Uterus (tissue), 2 donors: ENCODE measurements at regions not wholly inside any gene's neighbourhood (a gene's known extent, or its start where the extent isn't known, plus 50 kb on each side); places are given as distances from the start of the nearest gene placed in this dataset.

Experiments
- POLR2A ChIP-seq, 2 donors: fragments of 450-650 bp; IDR thresholded peaks; one replicate each; pipeline ENCODE4 v1.6.1; 2016; ENCODE audit warnings: antibody characterized with exemption in 2 of 2, mild to moderate bottlenecking in 1 of 2, moderate library complexity in 1 of 2
- TF ChIP-seq, protein P1 (sequence below), 4 experiments: fragments of 200-600 bp in 2 of 4; fragments of 450-650 bp in 2 of 4; sonication (generic) in 2 of 4; IDR thresholded peaks; one replicate each; pipeline ENCODE4 v1.5.1; 2016 to 2019; ENCODE audit warnings: antibody characterized with exemption in 4 of 4, mild to moderate bottlenecking in 2 of 4, moderate library complexity in 1 of 4

DNA sequence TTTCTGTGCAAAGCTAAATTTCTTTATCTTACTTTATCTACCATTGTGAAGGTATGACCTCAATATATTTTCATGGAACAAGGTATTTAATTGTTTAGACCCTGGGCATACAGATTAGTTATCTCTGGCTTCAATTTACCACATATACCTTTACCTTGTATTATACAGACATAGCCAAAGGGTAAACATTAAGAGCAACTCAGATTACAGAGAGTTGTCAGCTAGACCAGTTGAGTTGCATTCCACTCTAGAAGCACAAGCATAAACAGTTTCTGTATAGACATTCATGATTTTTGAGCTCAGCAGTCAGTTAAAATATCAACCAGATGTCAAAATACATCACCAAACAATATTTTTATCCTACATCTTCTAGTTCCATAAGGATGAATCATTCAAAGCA is 857.3 kb upstream of the ZWINT start:
- TF ChIP-seq, protein P1, sequence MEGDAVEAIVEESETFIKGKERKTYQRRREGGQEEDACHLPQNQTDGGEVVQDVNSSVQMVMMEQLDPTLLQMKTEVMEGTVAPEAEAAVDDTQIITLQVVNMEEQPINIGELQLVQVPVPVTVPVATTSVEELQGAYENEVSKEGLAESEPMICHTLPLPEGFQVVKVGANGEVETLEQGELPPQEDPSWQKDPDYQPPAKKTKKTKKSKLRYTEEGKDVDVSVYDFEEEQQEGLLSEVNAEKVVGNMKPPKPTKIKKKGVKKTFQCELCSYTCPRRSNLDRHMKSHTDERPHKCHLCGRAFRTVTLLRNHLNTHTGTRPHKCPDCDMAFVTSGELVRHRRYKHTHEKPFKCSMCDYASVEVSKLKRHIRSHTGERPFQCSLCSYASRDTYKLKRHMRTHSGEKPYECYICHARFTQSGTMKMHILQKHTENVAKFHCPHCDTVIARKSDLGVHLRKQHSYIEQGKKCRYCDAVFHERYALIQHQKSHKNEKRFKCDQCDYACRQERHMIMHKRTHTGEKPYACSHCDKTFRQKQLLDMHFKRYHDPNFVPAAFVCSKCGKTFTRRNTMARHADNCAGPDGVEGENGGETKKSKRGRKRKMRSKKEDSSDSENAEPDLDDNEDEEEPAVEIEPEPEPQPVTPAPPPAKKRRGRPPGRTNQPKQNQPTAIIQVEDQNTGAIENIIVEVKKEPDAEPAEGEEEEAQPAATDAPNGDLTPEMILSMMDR (IDR thresholded peaks at IDR 0.05): no peak
- no peak for TF ChIP-seq POLR2A (IDR thresholded peaks at IDR 0.05)
